Erythroblast (primary cell): ENCODE measurements at regions not wholly inside any gene's neighbourhood (a gene's known extent, or its start where the extent isn't known, plus 50 kb on each side); places are given as distances from the start of the nearest gene placed in this dataset.

Source experiments
- GATA1 ChIP-seq: IDR thresholded peaks from 2 replicates; pipeline ENCODE4 v1.6.1; 2011; ENCODE audit warnings: low read depth, mild to moderate bottlenecking, control low read depth, low read length, moderate library complexity
- POLR2A ChIP-seq: IDR thresholded peaks from 2 replicates; pipeline ENCODE4 v1.6.1; 2011; ENCODE audit warnings: mild to moderate bottlenecking, low read length

- TF ChIP-seq POLR2A (no peak), GATA1 (no peak)
These were observed 319.1 kb downstream of the TRIB2 start for GRCh38 chr2:13035866-13036265.
